ENCODE measurements at regions not wholly inside any gene's neighbourhood (a gene's known extent, or its start where the extent isn't known, plus 50 kb on each side); places are given as distances from the start of the nearest gene placed in this dataset.

- Histone ChIP-seq H3K36me3 (no peaks in the 10 kb centered on the region), H3K4me3 (no peak overlapping the region), H3K9me3 (no peaks in the 10 kb centered on the region), H3K27ac (no peak overlapping the region), H3K27me3 (no peaks in the 10 kb centered on the region), H3K4me1 (no peaks in the 10 kb centered on the region)
- intact Hi-C loops (cut with DNase I) = no loop called here
- 30% methylated on average over 1 of the region's 1 CpG for WGBS (ENCODE audit: insufficient coverage, low coverage, low lambda C conversion rate, missing lambda C conversion rate)
- DNase-seq (no peak), ATAC-seq (peak in 3 of 4 donors; percentile 29 to 45 (median 38))
- TF ChIP-seq POLR2A (IDR thresholded peaks at IDR 0.05) (no peak), CTCF (IDR thresholded peaks at IDR 0.05) (peak in 3 of 4 donors; percentile 40 to 48 (median 43))
Measured at GRCh38 chr2:35428548-35428947, 927.0 kb upstream of the CRIM1 start.

GRCh38 chr2:35421485-35421884, 934.1 kb upstream of the CRIM1 start:
- WGBS (ENCODE audit: insufficient coverage, low coverage, low lambda C conversion rate, missing lambda C conversion rate) = 46% methylated on average over 1 of the region's 1 CpG
- Histone ChIP-seq H3K36me3 (no peaks in the 10 kb centered on the region), H3K27me3 (no peaks in the 10 kb centered on the region), H3K9me3 (no peaks in the 10 kb centered on the region), H3K27ac (no peak overlapping the region), H3K4me1 (no peaks in the 10 kb centered on the region), H3K4me3 (no peak overlapping the region)
- ATAC-seq = no peak
- TF ChIP-seq POLR2A (IDR thresholded peaks at IDR 0.05) (no peak), CTCF (IDR thresholded peaks at IDR 0.05) (no peak)
- intact Hi-C loops (cut with DNase I) = no loop called here
- DNase-seq = no peak

GRCh38 chr2:35417293-35417692, 938.3 kb upstream of the CRIM1 start:
- Histone ChIP-seq H3K4me3 (no peak overlapping the region), H3K27ac (no peak overlapping the region), H3K36me3 (no peaks in the 10 kb centered on the region), H3K27me3 (no peaks in the 10 kb centered on the region), H3K9me3 (no peaks in the 10 kb centered on the region), H3K4me1 (no peaks in the 10 kb centered on the region)
- intact Hi-C loops (cut with DNase I) = loop anchor here in 1 of 2 donors (10.0 kb wide), 1 partner anchor 1322 kb away; no protein-coding TSS in a partner anchor
- no peak for DNase-seq
- 38% methylated on average over 1 of the region's 1 CpG for whole genome bisulfite sequencing (ENCODE audit: insufficient coverage, low coverage, low lambda C conversion rate, missing lambda C conversion rate)
- TF ChIP-seq CTCF (IDR thresholded peaks at IDR 0.05) (no peak), POLR2A (IDR thresholded peaks at IDR 0.05) (no peak)
- no peak for ATAC-seq

GRCh38 chr2:35416391-35417140, 939.0 kb upstream of the CRIM1 start:
- no peak overlapping the region for H3K27ac ChIP-seq
- intact Hi-C loops (cut with DNase I) = loop anchor here in 1 of 2 donors (10.0 kb wide), 1 partner anchor 1322 kb away; no protein-coding TSS in a partner anchor
- H3K4me1 ChIP-seq = no peaks in the 10 kb centered on the region
- no peaks in the 10 kb centered on the region for H3K9me3 ChIP-seq
- H3K4me3 ChIP-seq = no peak overlapping the region
- WGBS (ENCODE audit: insufficient coverage, low coverage, low lambda C conversion rate, missing lambda C conversion rate) = 42% methylated on average over 2 of the region's 2 CpGs
- TF ChIP-seq POLR2A (IDR thresholded peaks at IDR 0.05) (no peak), CTCF (IDR thresholded peaks at IDR 0.05) (no peak)
- no peaks in the 10 kb centered on the region for H3K27me3 ChIP-seq
- no peak for DNase-seq
- no peaks in the 10 kb centered on the region for H3K36me3 ChIP-seq
- no peak for ATAC-seq

Data from right lobe of liver (tissue), 6 donors.